ENCODE measurements at regions not wholly inside any gene's neighbourhood (a gene's known extent, or its start where the extent isn't known, plus 50 kb on each side); places are given as distances from the start of the nearest gene placed in this dataset.
"Not testable (repeated sequence)": the region's sequence is repeated elsewhere in the genome, so short reads cannot be mapped to it uniquely, and the experiment has no call there.

- DNase-seq (ENCODE audit: low read depth): no peak
Observed at GRCh38 chr3:6714962-6715361, 146.0 kb upstream of the GRM7 start.

DNA sequence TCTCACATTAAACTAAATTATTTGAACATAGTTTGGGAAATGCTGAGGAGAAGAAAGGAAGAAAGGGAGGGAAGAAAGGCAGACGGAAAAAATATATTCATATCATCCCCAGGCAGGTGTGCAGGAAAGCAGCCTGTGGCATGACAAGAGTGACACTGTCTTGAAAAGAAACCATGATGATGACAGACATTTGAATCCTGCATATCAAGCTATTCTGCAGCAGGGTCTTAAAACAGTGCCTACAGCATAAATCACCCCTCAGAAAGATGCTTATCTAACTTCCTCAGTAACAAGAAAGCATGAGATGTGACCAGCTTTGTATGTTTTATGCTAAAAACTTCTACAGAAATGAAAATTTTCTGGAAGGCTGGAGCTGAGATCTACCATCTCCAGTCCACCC, 144.5 kb upstream of the GRM7 start:
- no peak for DNase-seq (ENCODE audit: low read depth)

- no peak for DNase-seq (ENCODE audit: low read depth)
Observed at GRCh38 chr3:6717026-6717943, 143.6 kb upstream of the GRM7 start.

GRCh38 chr3:6719999-6720398, 140.9 kb upstream of the GRM7 start:
- DNase-seq (ENCODE audit: low read depth): no peak

- no peak for DNase-seq (ENCODE audit: low read depth)
Observed at GRCh38 chr3:6721491-6721890, 139.4 kb upstream of the GRM7 start.

DNA sequence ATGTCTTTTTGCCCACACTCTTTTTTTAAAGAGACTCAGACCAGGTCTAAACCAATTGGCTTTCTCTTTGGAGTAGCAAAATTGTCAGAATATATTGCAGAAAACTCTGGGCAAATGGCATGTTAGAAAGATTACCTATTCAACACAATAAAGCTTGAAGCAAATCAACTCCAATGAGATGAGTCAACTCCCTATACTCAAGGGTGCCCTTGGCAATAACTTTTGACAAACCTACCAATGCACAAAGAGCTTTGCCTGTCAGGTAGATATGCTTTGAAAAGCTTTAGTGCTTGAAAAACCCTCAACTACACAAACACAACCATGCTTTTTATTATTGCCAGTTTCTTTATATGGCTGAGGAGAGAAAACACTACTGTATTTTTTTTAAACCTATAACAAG, 137.7 kb upstream of the GRM7 start:
- no peak for DNase-seq (ENCODE audit: low read depth)

GRCh38 chr3:6726811-6727210, 134.1 kb upstream of the GRM7 start:
- DNase-seq (ENCODE audit: low read depth): no peak

DNA sequence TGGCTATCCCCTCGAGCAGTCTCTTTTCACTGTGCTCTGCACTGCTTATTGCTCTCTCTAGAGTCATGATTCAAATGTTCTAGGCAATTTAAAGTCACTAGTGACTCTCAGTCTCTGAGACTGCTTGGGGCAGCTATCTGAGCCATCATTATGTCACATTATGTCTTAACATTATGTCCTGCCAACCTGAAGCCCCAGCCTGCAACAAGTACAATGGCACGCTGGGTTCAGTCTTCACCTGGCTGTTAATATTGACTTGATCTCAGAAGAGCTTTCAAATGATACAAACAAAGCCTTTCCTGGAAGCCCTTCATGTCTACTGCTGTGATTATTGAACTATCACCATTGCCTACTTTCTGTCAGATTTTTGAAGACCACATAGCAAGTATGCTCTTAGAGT, 128.1 kb upstream of the GRM7 start:
- no peak for DNase-seq (ENCODE audit: low read depth)

GRCh38 chr3:6733699-6734394, 127.1 kb upstream of the GRM7 start:
- no peak for DNase-seq (ENCODE audit: low read depth)

DNA sequence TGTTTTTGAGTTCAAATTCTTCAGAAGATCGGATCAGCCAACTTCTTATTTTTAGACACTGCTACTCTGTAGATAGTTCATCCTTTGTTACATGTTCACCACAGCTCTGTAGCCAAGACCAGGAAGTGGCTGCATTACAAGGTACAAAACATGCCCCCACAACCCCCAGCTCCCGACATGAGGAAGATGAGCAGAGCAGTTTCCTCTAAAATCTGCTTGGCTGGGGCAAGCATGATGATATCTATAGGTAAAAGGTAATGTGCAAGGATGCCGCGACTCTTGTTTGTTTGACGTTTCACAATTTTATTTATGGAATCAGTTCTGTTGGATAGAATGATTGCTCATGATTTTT, 126.5 kb upstream of the GRM7 start:
- no peak for DNase-seq (ENCODE audit: low read depth)

- DNase-seq (ENCODE audit: low read depth): no peak
Observed at GRCh38 chr3:6736836-6737629, 123.9 kb upstream of the GRM7 start.

DNA sequence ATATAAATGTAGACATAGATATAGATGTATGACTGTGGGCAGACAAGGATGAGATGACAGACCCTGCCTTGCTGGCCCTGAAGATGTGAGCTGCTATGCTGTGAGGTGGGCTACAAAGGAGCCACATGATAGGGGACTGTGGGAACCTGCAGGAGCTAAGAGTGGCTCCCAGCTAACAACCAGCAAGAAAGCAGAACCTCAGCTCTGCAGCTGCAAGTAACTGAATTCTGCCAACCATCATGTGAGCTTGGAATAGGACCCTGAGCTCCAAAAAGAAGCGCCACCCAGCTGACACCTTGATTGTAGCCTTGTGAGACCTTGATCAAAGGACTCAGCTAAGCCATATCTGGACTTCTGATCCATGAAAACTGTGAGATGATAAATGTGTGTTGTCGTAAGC, 123.3 kb upstream of the GRM7 start:
- no peak for DNase-seq (ENCODE audit: low read depth)

- no peak for DNase-seq (ENCODE audit: low read depth)
Observed at GRCh38 chr3:6739288-6739687, 121.6 kb upstream of the GRM7 start.

DNA sequence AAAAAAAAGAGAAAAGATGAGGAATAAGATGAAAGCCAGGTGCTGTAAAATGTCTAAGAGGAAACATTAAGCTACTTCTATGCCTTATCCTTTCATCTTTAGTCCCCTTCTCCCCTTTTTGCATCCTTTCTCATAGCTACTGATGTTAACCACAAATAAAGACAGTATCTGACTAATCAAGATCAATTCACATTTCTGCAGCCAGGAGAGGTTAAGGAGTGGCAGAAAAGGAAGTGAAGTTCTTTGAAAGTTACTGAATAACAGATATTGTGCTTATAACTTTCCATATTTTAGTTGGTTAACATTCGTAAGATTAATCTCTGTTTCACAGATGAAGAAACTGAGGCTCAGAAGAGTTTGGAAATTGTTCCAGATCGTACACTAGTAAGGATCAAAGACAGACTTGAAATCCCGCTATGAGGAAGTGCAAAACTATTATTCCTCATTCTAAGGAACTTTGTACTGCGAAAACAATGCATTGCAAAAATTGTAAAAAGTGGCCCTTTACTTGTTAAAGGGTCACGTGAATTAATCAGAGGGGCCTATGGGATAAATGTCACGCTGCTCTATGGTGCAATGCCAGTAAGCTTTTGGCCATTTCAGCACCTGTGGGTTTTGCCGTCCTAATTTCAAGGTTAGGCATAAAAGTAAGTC, 117.7 kb upstream of the GRM7 start:
- DNase-seq (ENCODE audit: low read depth): no peak

DNA sequence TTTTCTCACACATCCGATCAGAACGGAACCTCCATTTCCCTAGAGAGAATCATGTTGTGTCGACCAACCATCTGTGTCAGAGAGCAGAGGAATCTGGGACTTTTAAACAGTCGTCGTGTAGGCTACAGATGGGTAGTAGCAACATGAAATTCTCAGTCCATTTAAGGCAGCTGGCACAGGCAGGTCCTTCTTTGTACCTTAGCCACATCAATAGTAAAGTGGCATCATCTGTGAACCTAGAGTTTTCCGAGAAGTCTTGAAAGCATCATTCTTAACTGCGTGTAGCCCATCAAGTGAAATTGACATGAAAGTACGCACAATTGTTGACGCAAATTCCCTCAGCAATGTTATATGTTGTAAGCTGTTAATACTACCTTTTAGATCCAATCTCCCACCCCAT, 114.5 kb upstream of the GRM7 start:
- DNase-seq (ENCODE audit: low read depth): no peak

DNA sequence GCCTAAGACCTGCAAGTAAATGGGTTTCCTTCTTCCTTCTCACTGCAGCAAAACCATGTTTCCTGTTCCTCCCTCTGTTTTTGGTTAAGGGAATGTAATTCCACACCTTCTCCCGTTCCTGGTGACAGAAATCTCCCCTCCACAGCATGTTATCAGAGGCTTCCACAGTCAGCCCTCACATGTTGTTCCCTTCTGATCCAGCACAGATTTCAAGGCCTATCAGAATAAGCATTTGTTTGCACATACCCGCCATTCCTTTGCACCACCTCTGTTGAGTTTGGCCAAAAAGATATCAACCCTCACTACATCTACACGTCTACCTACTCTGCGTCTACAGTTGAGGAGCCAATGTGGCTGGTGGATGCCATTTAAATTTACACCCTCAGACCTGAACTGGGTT, 113.9 kb upstream of the GRM7 start:
- DNase-seq (ENCODE audit: low read depth): no peak

DNA sequence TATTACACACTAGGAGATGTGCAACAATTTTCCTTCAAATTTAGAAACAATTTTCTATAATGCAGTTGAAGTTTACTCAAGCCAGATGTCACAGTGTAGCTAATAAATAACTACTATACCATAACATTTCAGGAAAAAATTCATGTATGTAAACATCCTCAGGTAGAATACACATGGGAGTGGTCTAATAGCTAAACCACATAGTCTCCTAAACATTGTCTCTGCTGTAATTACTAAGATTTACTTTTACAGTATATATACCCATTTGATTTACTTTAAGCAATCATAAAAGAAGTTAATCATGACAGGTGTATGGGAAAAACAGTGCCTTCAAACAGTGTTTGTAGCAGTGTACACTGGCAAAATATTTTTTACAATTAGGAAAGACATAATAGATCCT, 110.1 kb upstream of the GRM7 start:
- DNase-seq (ENCODE audit: low read depth): no peak

GRCh38 chr3:6753536-6753935, 107.4 kb upstream of the GRM7 start:
- DNase-seq (ENCODE audit: low read depth): no peak

- not testable (repeated sequence) for DNase-seq (ENCODE audit: low read depth)
Observed at GRCh38 chr3:6769532-6770396, 91.2 kb upstream of the GRM7 start.

DNA sequence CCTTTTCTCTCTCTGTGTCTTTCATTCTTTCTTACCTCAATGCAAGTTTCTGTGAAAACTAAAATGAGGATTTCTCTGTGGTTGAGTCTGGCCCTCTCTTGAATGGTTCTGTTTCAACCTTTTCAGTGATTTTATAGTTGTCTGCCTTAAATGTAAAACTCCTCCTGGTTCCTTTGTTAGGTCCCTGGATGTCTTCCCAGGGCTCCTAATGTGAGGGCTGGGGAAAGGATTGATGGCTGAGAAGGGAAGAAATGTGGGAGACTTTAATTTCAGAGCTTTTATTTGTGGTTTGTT, 90.6 kb upstream of the GRM7 start:
- DNase-seq (ENCODE audit: low read depth): no peak

DNA sequence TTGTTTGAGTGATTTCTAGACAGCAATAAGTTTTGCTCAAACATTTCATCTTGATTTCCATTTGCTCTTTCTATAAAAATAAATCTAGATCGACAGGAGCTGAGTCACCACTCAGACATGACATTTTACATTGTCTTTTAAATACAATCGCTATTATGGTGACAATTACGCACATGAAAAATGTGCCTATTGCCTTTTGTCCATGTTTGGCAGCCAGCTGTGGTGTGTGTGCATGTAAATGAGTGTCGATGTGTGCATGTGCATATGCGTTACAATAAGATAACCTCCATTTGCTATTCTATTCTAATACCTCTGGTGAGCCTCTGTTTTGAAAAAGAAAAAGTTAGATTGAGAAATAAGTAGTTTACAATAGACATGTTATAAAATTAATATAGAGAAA, 89.7 kb upstream of the GRM7 start:
- DNase-seq (ENCODE audit: low read depth): no peak

- no peak for DNase-seq (ENCODE audit: low read depth)
Observed at GRCh38 chr3:6779140-6779539, 81.8 kb upstream of the GRM7 start.
